Fibroblast of lung (primary cell): ENCODE measurements at regions not wholly inside any gene's neighbourhood (a gene's known extent, or its start where the extent isn't known, plus 50 kb on each side); places are given as distances from the start of the nearest gene placed in this dataset.

ENCODE experiments used
- EZH2 ChIP-seq: IDR thresholded peaks from 2 replicates; pipeline ENCODE4 v1.5.1; 2012; ENCODE audit warnings: low read length, control low read depth, mild to moderate bottlenecking; ENCODE audit errors: missing control alignments
- TF ChIP-seq, protein P1 (sequence below), 2 donors: IDR thresholded peaks in 1 of 2; conservative IDR thresholded peaks in 1 of 2; 1 replicate in 1 of 2; 2 replicates in 1 of 2; pipeline ENCODE4 v1.5.1; 2011 to 2012; ENCODE audit warnings: low read length in 2 of 2, control low read depth in 1 of 2, inconsistent platforms in 1 of 2, low read depth in 1 of 2, mild to moderate bottlenecking in 1 of 2

DNA sequence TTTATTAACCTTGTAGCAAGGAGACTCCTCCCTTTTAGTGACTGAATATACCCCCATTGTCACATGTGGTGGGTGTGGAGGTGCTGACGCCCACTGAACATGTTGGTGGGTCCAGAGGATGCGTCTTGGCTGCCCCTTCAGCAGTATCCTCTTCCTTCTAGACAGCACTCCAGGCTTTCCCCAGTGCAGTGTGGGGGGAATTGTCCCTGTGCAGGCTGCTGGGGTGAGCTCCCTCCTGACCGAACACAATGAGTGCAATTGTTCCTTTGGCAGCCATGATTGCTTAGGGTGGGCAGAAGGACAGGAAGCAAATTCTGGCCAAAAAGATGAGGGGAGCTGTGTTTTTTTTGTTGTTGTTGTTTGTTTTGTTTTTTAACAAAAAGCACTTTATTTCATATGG lies 209.3 kb upstream of the PDE10A start:
- TF ChIP-seq, protein P1, sequence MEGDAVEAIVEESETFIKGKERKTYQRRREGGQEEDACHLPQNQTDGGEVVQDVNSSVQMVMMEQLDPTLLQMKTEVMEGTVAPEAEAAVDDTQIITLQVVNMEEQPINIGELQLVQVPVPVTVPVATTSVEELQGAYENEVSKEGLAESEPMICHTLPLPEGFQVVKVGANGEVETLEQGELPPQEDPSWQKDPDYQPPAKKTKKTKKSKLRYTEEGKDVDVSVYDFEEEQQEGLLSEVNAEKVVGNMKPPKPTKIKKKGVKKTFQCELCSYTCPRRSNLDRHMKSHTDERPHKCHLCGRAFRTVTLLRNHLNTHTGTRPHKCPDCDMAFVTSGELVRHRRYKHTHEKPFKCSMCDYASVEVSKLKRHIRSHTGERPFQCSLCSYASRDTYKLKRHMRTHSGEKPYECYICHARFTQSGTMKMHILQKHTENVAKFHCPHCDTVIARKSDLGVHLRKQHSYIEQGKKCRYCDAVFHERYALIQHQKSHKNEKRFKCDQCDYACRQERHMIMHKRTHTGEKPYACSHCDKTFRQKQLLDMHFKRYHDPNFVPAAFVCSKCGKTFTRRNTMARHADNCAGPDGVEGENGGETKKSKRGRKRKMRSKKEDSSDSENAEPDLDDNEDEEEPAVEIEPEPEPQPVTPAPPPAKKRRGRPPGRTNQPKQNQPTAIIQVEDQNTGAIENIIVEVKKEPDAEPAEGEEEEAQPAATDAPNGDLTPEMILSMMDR (conservative IDR thresholded peaks at IDR 0.05 in 1 of 2, IDR thresholded peaks at IDR 0.05 in 1 of 2; ENCODE audit: low read depth in 1 of 2, low read length in 2 of 2), result no peak
- no peak for TF ChIP-seq EZH2
